Heart left ventricle (tissue), 16 donors: ENCODE measurements at regions not wholly inside any gene's neighbourhood (a gene's known extent, or its start where the extent isn't known, plus 50 kb on each side); places are given as distances from the start of the nearest gene placed in this dataset.

ENCODE experiments used
- ATAC-seq, 4 donors: fragments of 200-7000 bp; cut with Tn5 transposase; one replicate each; pipeline ENCODE4 v1.9.1; 2020 to 2022; ENCODE audit warnings: moderate library complexity in 4 of 4, mild to moderate bottlenecking in 3 of 4, moderate number of reproducible peaks in 1 of 4
- DNase-seq, 5 donors: peaks; one replicate each; pipeline ENCODE4 v3.0.0-alpha.2; 2020
- H3K27ac ChIP-seq, 12 donors: fragments of 200-600 bp; sonication (generic) in 4 of 12; one replicate each; pipeline versions ENCODE4 v1.5.0 to v1.8.0; 2016 to 2022; ENCODE audit warnings: mild to moderate bottlenecking in 2 of 12
- H3K27me3 ChIP-seq, 9 donors: fragments of 200-600 bp; sonication (generic) in 2 of 9; one replicate each; pipeline versions ENCODE4 v1.5.1 to v1.8.0; 2016 to 2022; ENCODE audit warnings: mild to moderate bottlenecking in 3 of 9
- H3K36me3 ChIP-seq, 9 donors: fragments of 200-600 bp; sonication (generic) in 2 of 9; one replicate each; pipeline versions ENCODE4 v1.5.0 to v1.8.0; 2018 to 2022; ENCODE audit warnings: mild to moderate bottlenecking in 2 of 9
- H3K4me1 ChIP-seq, 12 donors: fragments of 200-600 bp; sonication (generic) in 4 of 12; one replicate each; pipeline versions ENCODE4 v1.5.0 to v1.8.0; 2016 to 2022; ENCODE audit warnings: mild to moderate bottlenecking in 3 of 12
- H3K4me3 ChIP-seq, 12 donors: fragments of 200-600 bp; sonication (generic) in 4 of 12; one replicate each; pipeline versions ENCODE4 v1.5.0 to v1.8.0; 2017 to 2022; ENCODE audit warnings: mild to moderate bottlenecking in 9 of 12, moderate library complexity in 4 of 12
- H3K9me3 ChIP-seq, 12 donors: fragments of 200-600 bp; sonication (generic) in 4 of 12; one replicate each; pipeline versions ENCODE4 v1.5.0 to v1.8.0; 2016 to 2022; ENCODE audit warnings: mild to moderate bottlenecking in 1 of 12
- POLR2A ChIP-seq, 2 donors: fragments of 450-650 bp; IDR thresholded peaks; one replicate each; pipeline ENCODE4 v1.6.1; 2017; ENCODE audit warnings: antibody characterized with exemption in 2 of 2, mild to moderate bottlenecking in 2 of 2, moderate library complexity in 2 of 2
- WGBS, 4 donors: extraction: QIAGEN DNeasy Blood & Tissue Kit in 2 of 4; methylation state at CpG; one replicate each; pipeline versions ENCODE4 v1.1.5 to v1.1.7; 2013 to 2018; 5-methylcytosine and 5-hydroxymethylcytosine counted together
- intact Hi-C, 10 donors: fragments of 100-400 bp; cut with DNase I; formaldehyde crosslinking; loops; one replicate each; pipeline versions ENCODE4 v1.11.1 to v1.14.2; 2022
- TF ChIP-seq, protein P1 (sequence below), 12 donors: fragments of 200-600 bp; sonication (generic) in 4 of 12; IDR thresholded peaks; one replicate each; pipeline versions ENCODE4 v1.5.0 to v1.8.0; 2018 to 2022; ENCODE audit warnings: antibody characterized with exemption in 12 of 12, mild to moderate bottlenecking in 5 of 12
- donor health status: ischemic (EF 13 %, LVEDD 7.1; RV severe dilation, severe dysfunction).
- donor health status: healthy with polysubstance abuse.
- donor health status: DM: no; HTN: yes; CAD: no.
- donor health status: DM: no; HTN: no; CAD: no.
- donor health status: ischemic (EF 25% LVEDD 6.9; RV normal size, moderate dysfunction).
- donor health status: ischemic (EF 25% LVEDD 5.7; RV mildly dilated, moderate dysfunction).
- donor health status: healthy.
- donor health status: DM: yes; HTN: yes; CAD: no.
- donor health status: ischemic (EF 35%, LVEDD 5.7; RV mildly dilated, moderate dysfunction).
- donor health status: nonischemic (EF 11% LVEDD 7.7; RV severe dilation, severe dysfunction).
- donor health status: DM: yes; HTN: yes; CAD: no.
- donor health status: PGD.
- donor health status: ischemic (EF 29% LVEDD 5.4; RV normal size, mild dysfunction).
- donor health status: nonischemic (EF 23%, LVEDD 6.1; RV moderate dilation, normal function).

DNA sequence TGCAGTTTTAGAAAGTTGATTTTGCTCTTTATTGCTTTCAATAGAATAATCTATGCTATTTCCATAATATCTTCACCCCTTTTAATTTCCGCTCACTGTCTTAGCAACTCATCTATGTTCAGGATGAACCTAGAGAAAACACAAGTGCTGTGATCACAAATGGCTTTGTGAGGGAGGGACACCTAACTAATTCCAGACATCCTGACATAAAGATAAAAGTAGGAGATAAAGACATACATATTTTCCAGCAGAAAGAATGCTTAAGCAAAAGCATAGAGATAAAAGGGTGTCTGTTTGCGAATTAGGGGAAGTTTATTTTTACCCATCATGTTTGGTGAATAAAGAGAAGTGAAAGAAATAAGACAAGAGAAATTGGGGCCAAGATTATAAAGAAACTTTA, 254.2 kb downstream of the KCNJ2 start:
- intact Hi-C loops: no loop called here
- no peak overlapping the region for H3K27ac ChIP-seq
- TF ChIP-seq POLR2A (IDR thresholded peaks at IDR 0.05): no peak
- TF ChIP-seq, protein P1, sequence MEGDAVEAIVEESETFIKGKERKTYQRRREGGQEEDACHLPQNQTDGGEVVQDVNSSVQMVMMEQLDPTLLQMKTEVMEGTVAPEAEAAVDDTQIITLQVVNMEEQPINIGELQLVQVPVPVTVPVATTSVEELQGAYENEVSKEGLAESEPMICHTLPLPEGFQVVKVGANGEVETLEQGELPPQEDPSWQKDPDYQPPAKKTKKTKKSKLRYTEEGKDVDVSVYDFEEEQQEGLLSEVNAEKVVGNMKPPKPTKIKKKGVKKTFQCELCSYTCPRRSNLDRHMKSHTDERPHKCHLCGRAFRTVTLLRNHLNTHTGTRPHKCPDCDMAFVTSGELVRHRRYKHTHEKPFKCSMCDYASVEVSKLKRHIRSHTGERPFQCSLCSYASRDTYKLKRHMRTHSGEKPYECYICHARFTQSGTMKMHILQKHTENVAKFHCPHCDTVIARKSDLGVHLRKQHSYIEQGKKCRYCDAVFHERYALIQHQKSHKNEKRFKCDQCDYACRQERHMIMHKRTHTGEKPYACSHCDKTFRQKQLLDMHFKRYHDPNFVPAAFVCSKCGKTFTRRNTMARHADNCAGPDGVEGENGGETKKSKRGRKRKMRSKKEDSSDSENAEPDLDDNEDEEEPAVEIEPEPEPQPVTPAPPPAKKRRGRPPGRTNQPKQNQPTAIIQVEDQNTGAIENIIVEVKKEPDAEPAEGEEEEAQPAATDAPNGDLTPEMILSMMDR (IDR thresholded peaks at IDR 0.05): no peak
- no peak for ATAC-seq
- peaks cover 0 to 22% (median 0%) of the 10 kb centered on the region in 12 donors for H3K4me1 ChIP-seq
- H3K27me3 ChIP-seq: no peaks in the 10 kb centered on the region
- H3K9me3 ChIP-seq: no peaks in the 10 kb centered on the region
- 61 to 75% (median 65%) methylated on average over 2 of the region's 2 CpGs for WGBS, 4 donors
- no peak overlapping the region for H3K4me3 ChIP-seq
- DNase-seq: no peak
- H3K36me3 ChIP-seq: no peaks in the 10 kb centered on the region

DNA sequence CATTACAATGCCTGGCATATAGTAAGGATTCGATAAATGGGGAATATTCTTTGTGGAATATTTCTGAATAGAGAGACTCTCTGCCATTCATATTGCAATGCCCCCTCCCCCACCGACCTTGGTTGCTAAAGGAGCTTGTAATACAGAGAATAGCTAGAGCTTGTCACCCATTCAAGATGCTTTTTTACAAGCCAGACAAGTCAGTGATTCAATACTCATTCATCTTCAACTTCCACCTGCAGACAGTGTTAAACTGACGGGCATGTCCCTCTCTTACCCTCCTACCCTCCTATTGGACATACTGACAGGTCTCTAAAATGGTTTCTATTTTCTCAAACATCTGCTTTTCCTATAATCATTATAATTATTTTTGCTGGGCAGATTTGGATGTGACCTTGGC, 257.4 kb downstream of the KCNJ2 start:
- WGBS, 4 donors: 64 to 73% (median 71%) methylated on average over 3 of the region's 3 CpGs
- Histone ChIP-seq H3K4me1 (peaks cover 0 to 22% (median 2%) of the 10 kb centered on the region in 12 donors), H3K36me3 (no peaks in the 10 kb centered on the region), H3K4me3 (no peak overlapping the region), H3K9me3 (peaks cover 0 to 5% (median 0%) of the 10 kb centered on the region in 12 donors), H3K27ac (no peak overlapping the region), H3K27me3 (no peaks in the 10 kb centered on the region)
- intact Hi-C loops: no loop called here
- no peak for ATAC-seq
- TF ChIP-seq, protein P1 (IDR thresholded peaks at IDR 0.05): no peak
- no peak for TF ChIP-seq POLR2A (IDR thresholded peaks at IDR 0.05)
- no peak for DNase-seq

- Histone ChIP-seq H3K36me3 (no peaks in the 10 kb centered on the region), H3K27ac (no peak overlapping the region), H3K4me3 (no peak overlapping the region), H3K4me1 (peaks cover 0 to 4% (median 0%) of the 10 kb centered on the region in 12 donors), H3K27me3 (no peaks in the 10 kb centered on the region), H3K9me3 (peaks cover 0 to 3% (median 0%) of the 10 kb centered on the region in 12 donors)
- WGBS, 4 donors: 67 to 70% (median 68%) methylated on average over 9 of the region's 9 CpGs
- DNase-seq (no peak), ATAC-seq (peak in 1 of 4 donors; percentile 49)
- intact Hi-C loops: no loop called here
- TF ChIP-seq, protein P1 (IDR thresholded peaks at IDR 0.05): no peak
- TF ChIP-seq POLR2A (IDR thresholded peaks at IDR 0.05): no peak
These were observed 265.5 kb downstream of the KCNJ2 start for GRCh38 chr17:70434536-70435490.

GRCh38 chr17:70437656-70438055, 268.3 kb downstream of the KCNJ2 start:
- no peak overlapping the region for H3K27ac ChIP-seq
- intact Hi-C loops: no loop called here
- 76 to 91% (median 82%) methylated on average over 5 of the region's 5 CpGs for WGBS, 4 donors
- no peak overlapping the region for H3K4me3 ChIP-seq
- no peaks in the 10 kb centered on the region for H3K27me3 ChIP-seq
- H3K9me3 ChIP-seq: no peaks in the 10 kb centered on the region
- H3K4me1 ChIP-seq: no peaks in the 10 kb centered on the region
- no peak for TF ChIP-seq POLR2A (IDR thresholded peaks at IDR 0.05)
- TF ChIP-seq, protein P1 (IDR thresholded peaks at IDR 0.05): no peak
- ATAC-seq (no peak), DNase-seq (no peak)
- no peaks in the 10 kb centered on the region for H3K36me3 ChIP-seq
